GM19035 (cell line): ENCODE measurements at regions not wholly inside any gene's neighbourhood (a gene's known extent, or its start where the extent isn't known, plus 50 kb on each side); places are given as distances from the start of the nearest gene placed in this dataset.

Experiments used
- ATAC-seq: cut with Tn5 transposase; IDR thresholded peaks from one replicate; pipeline ENCODE4 v1.9.1; 2021; ENCODE audit not compliant: unreplicated experiment

DNA sequence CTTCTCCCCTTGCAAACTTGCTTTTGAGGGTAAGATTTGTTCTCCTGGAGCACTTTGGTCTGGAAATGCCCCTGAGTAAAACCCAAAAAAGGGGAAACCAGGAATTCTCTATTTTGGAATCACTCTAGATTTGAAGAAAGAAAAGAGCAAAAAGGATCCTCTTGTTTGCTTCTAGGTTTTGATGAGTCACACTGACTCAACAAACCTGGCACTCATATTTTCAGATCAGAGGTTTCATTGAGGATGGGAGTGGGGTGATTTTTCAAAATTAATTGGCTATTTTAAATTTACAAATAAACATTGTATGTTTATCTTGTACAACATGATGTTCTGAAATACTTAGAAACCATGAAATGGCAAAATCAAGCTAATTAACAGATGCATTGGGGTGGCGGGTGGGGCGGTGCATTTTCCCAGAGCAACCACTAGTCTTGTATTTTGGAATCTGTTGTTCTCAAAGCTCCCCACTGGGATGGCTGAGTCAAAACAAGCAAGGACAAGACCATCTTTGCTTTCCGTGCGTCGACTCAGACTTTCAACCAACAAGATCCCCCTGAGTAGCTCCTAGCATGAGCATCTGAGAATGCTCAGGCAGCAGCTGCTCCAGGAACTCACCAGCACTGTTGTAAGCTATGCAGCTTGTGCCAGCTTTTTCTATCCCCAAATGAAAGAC is 451.4 kb downstream of the WDR72 start:
- ATAC-seq = no peak

DNA sequence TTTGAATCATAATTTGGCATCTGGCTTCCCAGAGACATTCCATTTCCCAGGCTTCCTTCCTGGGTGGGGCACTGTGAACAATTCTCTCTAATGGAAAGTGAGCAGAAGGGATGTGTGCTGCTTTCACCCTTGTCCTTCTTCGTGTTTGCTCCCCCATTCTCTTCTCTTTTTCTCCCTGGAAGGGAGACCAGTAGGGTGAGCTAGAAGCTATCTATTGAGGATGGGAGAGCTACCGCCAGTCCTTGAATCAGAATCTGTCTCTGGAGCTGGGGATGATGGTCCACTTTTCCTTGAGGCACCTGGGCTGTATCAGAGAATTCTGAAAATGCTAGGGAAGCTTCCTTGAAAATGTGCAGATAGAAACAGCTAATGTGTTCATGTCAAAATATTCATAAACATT is 453.9 kb downstream of the WDR72 start:
- no peak for ATAC-seq

DNA sequence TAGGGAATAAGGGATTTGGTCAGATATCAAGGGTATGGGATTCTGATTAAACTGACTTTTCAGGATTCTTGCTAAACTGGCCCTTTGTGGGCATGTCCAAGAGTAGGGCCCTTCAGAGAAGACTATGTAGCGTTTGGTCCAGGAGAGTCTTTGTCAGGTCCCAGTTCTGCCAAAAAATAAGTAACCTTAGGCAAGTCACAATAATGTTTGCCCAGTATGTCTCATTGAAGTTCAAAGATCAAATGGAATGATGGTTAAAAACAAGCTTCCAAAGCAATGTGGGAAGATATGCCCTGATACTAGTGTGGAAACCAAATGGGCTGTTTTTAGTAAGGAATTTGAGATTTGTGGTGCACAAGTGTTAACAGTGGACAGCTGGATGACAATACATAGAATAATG is 454.4 kb downstream of the WDR72 start:
- no peak for ATAC-seq

DNA sequence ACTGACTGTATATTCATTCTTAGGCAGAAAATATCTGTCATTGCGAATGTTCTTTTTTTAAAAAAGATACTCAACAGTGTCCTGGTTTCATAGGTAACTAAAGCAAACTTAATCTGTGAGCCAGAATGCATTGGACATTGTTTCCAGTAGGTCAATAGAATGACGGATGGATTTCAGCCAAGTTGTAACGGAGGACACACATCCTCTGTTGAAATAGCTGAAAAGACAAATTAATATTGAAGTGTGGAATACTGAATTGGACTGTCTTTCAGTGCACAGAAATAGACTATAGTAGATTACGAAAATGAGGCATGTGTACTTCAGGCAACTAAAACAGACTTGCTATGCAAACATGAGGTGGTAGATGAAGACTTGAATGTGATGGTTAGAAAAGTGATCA is 461.6 kb downstream of the WDR72 start:
- ATAC-seq = no peak

DNA sequence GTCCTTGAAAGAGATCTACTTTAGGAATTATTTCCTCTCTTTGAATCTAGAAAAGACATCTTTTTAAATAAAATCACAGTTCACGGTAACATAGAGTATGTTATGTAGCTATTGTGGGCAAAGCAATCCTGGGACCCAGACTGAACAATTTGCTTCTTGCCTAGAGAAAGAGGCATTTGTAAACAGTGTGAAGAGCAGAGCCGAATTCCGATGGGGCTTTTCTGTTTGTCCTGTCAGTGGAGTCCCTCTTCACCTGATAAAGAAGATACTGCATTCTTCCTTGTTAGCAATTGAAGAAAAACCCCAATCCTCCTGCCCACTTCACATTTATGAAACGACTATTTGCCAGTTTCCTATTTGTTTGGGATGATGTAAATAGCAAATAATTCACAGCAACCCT is 462.9 kb downstream of the WDR72 start:
- no peak for ATAC-seq

DNA sequence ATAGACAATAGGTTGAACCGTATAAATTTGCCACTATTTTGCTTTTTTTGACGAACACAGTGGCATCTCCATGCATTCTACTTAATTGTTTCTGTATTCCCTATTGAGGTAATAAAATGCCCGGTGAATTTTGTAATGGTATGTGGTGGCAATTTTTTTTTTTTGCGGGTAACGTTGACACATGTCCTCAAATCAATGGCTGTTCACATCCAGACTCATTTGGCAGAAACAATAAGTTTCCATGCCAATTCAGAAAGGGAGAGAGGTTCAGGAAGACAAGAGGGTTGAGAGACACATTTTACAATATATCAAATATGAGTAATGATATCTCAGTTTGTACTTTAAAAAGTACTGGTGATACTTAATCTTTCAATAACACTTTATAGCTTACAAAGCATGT is 463.9 kb downstream of the WDR72 start:
- no peak for ATAC-seq

DNA sequence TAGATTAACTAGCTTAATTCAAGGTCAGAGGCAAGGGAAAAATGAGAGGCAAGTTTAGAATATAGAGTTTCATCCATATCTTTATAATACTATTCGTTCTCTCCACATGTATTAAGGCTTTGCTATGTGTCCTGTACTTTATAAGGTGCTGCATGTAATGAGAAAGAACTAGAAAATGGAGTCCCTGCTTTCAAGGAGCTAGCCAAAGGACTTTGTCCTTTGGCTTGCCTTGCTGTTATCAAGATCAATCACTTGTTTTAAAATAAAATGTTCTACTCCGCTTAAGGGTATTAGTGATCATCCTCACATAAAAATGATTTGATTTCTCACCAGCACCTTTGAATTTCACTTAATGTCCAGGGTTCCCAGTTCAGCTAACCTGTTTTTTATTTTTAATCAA is 470.9 kb downstream of the WDR72 start:
- no peak for ATAC-seq

DNA sequence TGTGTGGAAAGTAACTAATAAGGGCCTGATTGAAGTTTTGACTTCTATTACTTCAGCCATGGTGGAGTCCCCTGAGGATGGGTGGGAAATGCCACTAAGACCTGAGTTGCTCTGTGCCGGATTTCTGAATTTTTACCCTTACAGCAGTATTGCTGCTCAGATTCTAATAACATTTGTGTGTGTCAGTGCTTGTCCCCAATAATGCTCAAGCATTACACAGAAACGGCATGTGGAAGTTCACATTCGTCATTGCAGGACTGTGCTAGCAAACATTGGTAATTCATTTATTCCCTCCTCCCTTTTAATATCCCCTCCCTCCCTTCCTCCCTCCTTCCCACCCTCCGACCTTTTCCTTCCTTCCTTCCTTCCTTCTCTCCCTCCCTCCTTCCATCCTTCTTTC is 484.5 kb upstream of the ONECUT1 start:
- no peak for ATAC-seq

DNA sequence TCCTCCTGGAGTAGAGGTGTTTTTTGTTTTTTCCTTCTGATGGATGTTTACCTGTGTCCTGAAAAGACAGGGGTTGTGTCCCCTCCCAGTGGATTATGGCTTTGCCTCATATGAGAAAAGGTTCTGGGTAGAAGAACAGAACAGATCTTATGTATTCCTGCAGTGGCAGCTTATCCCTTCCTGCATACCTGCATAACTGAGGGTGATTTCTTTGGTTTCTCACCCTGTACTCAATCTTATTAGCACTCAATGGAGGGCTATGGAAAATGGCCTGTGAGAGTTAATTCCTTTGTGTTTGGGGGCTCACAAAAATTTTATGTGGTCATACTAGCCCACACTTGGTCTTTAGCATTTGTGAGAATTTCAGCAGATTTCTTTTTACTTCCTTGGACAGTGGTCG is 482.0 kb upstream of the ONECUT1 start:
- ATAC-seq = no peak

DNA sequence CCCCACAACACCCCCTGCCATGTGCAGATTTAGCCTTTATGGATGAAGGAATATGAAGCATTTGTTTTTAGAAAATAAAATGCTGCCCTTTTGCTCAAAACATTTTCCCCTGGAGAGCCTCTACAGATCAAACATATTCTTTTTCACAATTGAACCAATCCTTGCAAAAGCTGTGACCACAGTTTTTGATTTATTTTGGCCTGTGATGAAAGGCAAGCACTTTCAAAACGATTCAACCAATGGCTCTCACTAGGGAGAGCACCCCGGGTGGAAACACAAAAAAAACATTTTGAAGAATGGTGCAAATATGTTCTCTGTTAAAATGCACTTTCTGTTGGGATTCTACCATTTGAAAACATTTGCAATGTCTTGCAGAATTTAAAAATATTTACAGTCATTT is 476.0 kb upstream of the ONECUT1 start:
- no peak for ATAC-seq

DNA sequence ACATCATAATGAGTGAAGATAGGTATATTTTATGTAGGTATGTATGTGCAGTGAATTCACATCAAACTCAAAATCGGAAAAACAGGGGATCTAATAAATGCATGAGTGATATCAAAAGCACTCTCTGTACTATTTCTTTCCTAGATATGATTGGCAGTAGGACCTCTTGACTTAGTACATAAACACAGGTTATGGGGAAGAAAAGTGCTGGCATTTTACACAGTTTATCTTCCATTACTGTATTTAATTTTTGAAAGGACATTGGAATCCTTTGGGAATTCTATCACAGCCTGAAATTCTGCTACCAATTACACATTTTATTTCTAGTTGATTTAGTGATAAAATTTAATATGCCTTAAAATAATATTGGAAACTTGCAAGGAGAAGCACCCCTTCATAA is 470.5 kb upstream of the ONECUT1 start:
- no peak for ATAC-seq

DNA sequence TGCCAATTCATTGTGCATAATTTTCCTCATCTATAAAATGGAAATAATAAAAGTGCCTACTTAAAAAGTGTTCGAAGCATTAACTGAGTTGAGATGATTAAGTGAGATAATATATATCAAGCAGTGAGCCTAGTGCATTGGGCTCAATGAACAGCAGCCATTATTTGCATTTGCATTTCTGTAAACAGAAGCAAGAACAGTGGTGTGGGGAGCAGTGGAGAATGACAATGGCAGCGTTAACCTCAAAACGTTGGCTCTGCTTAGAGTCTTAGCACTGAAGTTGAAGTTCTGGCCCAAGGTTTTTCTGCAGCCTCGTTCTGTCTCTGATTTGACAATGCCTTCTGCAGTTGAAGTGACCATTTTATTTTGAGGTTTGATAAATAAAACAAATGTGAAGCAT is 466.3 kb upstream of the ONECUT1 start:
- ATAC-seq = no peak

DNA sequence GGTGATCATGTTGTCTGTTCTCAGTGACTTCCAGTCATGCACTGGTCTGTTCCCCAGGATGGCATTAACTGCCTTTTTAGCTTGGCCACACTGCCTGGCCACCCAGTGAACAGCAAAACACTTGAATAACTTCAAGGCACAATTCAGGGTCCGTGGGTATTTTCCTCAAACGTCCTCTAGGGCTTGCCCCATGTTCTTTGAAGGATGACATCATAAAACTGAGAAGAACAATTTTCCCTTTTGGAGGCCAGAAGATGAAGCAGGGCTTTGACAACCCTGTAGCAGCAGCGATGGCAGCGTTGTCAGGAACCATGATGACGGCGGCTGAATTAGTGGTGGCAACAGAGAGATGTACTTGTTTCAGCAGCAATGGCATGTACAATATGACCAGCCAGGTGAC is 465.9 kb upstream of the ONECUT1 start:
- no peak for ATAC-seq

DNA sequence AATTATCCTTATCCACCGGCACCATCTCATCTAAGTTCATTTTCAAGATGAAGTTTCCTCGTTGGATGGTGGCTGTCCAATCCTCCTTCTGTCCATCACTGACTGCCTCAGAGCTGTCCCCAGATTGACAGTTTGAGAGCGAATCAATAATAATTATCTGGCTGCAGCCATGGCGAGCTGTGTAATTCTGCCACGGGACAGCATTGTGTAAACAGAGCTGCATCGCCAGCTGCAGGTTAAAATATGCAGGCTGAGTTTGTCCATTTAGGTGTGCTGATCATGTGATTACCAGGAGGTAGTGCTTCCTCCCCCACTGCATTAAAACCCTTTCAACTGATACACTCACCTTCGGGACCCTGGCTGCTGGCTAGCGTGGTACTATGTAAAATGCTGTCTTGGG is 461.9 kb upstream of the ONECUT1 start:
- ATAC-seq = no peak

DNA sequence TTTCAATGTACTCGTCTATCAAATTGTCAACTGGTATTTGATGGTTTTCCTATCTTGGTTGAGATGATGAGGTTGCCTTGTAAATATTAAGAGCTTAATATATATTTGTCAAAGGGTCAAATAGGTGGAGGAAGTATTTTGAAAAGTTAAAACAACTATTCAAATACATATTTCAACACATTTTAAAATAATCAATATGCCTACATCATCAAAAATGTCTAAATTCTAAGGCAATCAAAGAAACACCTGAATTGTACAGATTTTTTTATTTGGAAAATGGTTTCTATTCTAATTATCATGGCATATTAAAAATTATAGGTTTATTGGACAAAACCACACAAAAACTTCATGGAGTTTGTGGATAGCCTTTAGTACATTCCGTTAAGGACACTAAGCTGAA is 461.4 kb upstream of the ONECUT1 start:
- ATAC-seq = no peak

DNA sequence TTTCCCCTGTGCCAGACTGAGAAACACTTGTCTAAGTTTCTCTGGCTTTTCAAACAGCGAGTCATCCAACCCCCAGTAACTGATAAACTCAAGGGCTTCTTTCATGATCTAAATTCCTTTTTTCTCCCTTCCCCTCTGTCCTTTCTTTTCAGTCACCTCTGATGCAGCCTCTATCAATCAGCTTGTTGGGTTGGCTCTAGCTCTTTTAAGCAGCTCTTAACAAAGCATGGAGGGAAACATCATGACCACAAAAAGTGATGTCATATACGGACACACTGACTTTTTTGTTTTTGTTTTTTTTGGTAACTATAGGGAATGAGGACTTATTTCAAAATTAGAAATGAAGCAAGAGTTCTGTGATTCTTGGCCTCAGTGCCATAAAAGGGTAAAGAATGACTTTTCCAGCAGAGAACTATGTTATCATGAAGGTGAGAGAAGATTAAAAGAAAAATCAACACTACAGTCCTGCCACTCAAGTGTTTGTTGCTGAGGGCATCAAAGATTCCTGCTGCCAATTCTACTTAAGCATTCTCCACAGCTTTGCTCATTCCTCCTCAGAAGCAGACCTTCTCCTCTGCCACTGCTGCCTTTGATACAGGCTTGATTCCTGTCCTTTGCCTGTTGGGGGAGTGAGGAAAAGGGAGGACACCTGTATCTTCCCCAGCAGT is 457.0 kb upstream of the ONECUT1 start:
- ATAC-seq = no peak

DNA sequence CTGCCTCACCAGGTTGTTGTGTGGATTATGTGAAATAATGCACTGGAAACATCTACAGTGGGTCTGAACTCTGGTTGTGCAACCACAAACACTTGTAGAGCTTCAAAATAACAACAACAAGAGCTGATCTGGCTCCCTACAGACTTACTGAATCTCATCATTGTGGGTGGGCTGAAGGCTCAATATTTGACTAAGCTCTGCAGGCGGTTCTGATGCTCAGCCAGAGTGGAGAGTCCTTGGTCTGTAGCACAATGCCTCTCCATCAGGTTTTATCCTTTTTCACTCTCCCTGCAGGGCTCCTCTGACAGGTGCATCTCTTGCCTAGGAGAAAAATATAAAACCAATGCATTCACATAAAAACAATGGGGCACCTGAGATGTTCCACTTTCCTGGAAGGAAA is 456.3 kb upstream of the ONECUT1 start:
- ATAC-seq = no peak

DNA sequence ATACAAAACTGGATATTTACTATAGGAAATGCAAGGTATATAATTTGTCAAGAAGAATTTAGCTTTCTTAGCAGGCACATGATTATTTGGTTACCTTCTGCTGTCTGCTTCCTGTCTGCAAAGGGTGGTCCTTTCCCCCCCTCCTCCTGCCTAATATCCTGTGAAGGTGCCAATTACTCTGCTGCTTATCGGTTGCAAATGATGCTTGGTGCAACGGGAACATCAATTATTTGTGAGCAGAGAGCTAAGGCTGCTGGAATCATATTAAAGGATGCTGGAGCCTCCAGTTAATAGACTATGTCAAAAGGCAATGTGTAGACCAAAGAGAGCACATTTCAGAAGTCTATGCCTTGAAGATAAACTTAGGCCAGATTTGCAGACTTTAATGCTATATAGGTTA is 443.7 kb upstream of the ONECUT1 start:
- ATAC-seq = no peak

DNA sequence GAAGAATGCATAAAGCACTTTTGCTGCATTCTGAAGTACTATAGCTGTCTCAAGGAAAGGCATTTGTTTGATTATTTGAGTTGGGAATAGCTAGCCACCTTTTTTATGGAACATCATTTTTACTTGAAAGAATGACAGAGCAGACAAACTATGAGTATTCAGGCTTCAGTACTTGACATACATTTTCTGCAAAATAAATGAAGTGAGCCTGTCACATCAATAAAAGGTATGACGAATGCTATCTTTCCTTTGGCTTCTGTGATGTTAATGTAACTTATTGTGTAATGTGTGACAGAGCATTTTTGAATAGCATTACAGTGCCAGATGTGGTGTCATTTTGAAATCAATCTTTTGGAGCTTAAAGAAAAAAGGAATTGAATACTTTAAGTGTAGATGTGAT is 440.3 kb upstream of the ONECUT1 start:
- ATAC-seq = no peak

DNA sequence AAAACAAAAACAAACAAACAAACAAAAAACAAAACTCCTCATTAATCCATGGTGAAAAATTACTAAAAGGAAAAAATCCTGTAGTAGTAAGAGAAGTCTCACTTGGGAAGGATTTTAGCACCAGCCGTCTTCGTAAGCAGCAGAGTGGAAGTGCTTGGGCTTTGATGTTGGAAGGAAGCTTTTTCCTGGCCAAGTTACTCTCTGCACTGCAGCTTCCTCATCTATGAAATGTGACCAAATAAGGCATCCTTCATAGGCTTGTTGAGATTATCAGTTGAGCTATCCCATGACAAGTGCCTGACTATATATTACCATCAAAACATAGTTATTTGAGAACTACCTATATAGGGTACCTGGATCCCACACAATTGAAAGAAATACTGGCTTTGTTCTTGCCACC is 436.4 kb upstream of the ONECUT1 start:
- no peak for ATAC-seq

DNA sequence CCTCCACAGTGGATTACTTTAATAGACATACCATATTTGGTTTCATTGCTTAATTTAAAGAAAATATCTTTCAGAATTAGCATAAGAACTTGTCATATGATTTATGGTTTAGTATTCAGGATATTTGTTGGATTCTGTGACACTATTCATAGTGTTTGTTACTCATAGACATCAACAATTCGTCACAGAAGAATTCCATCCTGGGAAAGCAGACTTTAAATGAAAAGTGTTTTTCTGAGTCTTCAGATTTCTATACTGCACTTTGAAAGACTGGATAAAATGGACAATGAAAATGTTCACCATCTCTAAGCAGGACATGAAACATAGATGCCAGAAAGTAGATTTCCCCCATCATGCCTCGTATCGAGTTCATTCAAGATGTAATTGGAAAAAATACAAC is 435.6 kb upstream of the ONECUT1 start:
- ATAC-seq = no peak

DNA sequence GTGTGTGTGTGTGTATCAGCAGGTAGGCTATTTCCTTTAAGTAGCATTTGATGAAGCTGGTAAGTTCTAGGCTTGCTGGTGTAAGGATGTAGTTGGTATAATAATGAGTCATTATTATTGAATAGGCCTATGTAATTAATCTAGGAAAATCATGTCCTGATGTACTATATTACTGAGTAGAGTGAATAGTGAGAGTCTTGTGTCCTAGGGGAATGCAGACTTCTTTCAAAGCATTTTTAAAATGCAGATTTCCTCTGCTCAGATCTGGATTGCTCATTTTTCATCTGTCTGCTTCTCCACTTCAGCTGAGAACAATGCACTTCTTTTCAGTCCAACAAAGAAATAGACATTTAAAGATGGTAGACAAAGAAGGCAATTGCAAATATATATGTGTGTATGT is 434.2 kb upstream of the ONECUT1 start:
- ATAC-seq = no peak

DNA sequence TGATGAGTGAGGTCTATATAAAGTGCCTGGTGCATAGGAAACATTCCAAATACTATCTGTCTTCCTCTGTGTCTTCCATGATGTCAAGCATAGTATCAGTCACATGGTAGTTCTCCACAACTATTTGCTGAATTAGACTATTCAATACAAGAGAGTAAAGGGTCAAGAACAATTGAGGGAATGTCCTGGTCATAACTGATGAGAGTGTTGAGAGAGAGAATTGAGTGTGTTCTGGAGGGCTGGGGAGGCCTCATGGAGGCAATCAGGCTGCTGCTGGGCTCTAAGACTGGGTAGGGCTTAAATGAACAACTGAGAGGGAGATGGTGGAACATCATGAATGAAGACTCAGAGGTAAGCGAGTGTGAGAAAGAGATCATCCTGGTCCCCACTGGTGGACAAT is 433.7 kb upstream of the ONECUT1 start:
- no peak for ATAC-seq
